Fibroblast of pulmonary artery (primary cell): ENCODE measurements at regions not wholly inside any gene's neighbourhood (a gene's known extent, or its start where the extent isn't known, plus 50 kb on each side); places are given as distances from the start of the nearest gene placed in this dataset.

Experiments
- DNase-seq: peaks from one replicate; pipeline ENCODE4 v3.0.0-alpha.2; 2010; ENCODE audit warnings: low read depth
- H3K4me3 ChIP-seq: replicated peaks from 2 replicates; pipeline ENCODE4 v1.5.1; 2011; ENCODE audit warnings: low read depth, mild to moderate bottlenecking, control low read depth, low read length, moderate library complexity
- TF ChIP-seq, protein P1 (sequence below): IDR thresholded peaks from 2 replicates; pipeline ENCODE4 v1.5.1; 2011; ENCODE audit warnings: mild to moderate bottlenecking, control low read depth, low read length, inconsistent platforms; ENCODE audit errors: missing control alignments

DNA sequence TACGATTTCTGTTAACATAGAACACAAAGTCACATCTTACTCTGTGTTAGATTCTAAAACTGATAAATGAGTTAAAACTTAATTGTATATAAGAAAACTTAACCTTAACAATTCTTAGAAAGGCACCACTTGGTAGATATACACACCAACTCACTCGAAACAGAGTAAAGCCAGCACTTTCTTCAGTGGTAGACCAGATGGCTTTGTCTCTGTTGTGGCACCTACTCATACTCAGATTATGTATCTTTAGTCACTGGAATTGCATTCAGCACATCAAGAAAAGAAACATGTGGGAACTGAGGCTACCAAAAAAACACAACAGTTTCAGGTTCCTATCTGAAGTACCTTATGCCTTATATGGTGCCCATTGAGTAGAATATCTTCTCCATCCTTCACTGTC, 192.5 kb downstream of the ZNF608 start:
- TF ChIP-seq, protein P1, sequence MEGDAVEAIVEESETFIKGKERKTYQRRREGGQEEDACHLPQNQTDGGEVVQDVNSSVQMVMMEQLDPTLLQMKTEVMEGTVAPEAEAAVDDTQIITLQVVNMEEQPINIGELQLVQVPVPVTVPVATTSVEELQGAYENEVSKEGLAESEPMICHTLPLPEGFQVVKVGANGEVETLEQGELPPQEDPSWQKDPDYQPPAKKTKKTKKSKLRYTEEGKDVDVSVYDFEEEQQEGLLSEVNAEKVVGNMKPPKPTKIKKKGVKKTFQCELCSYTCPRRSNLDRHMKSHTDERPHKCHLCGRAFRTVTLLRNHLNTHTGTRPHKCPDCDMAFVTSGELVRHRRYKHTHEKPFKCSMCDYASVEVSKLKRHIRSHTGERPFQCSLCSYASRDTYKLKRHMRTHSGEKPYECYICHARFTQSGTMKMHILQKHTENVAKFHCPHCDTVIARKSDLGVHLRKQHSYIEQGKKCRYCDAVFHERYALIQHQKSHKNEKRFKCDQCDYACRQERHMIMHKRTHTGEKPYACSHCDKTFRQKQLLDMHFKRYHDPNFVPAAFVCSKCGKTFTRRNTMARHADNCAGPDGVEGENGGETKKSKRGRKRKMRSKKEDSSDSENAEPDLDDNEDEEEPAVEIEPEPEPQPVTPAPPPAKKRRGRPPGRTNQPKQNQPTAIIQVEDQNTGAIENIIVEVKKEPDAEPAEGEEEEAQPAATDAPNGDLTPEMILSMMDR, result no peak
- no peak for DNase-seq
- no peak overlapping the region for H3K4me3 ChIP-seq

DNA sequence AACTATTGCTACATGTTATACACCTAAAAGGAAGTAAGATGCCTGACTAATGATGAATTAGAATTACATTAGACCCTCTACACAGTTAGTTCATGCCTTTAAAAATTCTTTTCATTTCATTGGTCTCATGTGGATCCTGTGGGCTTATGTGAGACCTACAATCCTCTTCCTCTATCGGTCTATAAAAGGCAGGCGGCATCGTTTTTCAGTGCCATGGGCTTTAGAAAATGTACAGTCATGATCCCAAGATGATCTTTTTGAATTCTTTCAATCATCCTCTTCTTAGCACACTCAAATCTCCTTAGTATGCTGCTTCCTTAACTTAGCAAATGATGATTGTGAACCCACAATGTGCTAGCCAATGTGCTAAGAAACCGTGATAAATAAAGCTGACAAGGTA, 193.9 kb downstream of the ZNF608 start:
- DNase-seq, result no peak
- H3K4me3 ChIP-seq, result no peak overlapping the region
- TF ChIP-seq, protein P1, result no peak

DNA sequence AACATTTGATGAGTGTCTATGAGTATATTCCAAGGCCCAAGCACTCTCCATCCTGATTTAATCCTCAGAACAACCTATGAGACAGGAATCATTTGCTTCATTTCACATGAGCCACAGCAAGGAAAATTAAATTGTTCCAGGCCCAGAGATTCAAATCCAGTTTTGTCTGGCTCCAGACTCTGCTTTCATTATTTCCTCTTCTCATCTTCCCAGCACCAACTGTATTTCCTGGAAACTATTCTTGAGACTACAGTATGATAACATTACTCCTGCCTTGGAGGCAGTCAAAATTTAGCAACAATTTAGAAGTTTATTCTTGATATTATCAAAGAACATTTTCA, 194.5 kb downstream of the ZNF608 start:
- DNase-seq, result no peak
- no peak overlapping the region for H3K4me3 ChIP-seq
- TF ChIP-seq, protein P1, result no peak

DNA sequence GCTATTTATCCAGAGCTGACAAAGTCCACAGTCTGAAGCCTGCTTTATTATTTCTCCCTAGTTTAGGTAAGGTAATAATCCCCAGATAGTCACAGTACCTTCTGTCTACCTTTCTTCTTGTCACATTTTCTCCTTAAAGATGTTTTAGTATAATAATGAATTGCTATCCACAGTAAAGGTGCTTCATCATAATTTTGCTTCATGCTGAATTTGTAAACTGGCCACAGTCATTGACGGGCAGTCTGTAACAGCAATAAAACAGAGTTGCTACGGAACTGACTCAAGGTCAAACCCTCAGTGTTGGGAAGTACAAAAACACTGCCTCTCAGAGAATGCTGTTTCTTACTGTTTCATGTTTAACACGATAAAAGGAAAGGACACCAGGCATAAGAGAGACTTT, 195.7 kb downstream of the ZNF608 start:
- DNase-seq, result no peak
- TF ChIP-seq, protein P1, result no peak
- H3K4me3 ChIP-seq, result no peak overlapping the region

DNA sequence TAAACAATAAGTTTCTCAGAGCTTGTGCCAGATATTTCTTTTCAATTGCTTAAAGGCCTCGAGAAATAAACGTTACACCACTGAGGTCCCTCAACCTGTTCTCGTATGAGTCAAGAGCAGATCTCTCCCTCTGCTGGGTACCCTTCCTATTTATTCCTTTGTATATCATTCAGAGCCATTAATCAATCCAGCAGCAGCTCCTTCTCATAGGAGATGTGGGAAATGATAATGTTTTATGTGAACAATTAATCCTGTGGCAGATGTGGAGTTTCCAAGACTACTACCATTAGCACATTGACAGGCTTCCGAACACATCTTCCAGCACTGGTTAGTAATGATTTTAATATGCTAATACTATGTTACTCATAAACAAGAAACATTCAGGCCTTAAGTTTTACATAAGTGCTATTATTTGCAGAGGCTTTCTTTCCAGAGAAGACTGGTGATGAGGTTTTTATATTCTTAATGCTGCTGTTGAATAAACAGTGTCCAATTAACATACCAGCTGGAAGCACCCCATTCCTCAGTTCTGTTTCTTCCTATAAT, 196.5 kb downstream of the ZNF608 start:
- no peak for DNase-seq
- no peak overlapping the region for H3K4me3 ChIP-seq
- TF ChIP-seq, protein P1, result no peak

DNA sequence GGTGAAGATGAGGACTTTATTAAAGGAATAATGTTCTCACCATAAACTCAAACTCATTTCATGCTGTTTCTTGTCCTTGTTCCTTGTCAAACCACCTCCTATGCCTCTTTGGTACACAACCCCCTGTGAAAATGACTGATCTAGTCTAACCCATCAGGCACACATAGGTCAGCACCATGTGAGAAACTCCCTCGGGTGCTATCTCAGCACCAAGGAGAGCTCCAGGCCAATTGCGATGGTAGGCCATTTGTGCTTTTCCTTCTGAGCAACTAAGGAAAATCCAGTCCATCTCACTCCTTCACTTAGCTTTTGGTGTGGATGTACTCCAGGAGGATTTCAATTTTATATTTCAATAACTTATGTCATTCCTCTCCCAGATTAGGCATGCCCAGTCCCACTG, 199.8 kb downstream of the ZNF608 start:
- TF ChIP-seq, protein P1, result no peak
- peak; percentile 55 for DNase-seq
- H3K4me3 ChIP-seq, result no peak overlapping the region

DNA sequence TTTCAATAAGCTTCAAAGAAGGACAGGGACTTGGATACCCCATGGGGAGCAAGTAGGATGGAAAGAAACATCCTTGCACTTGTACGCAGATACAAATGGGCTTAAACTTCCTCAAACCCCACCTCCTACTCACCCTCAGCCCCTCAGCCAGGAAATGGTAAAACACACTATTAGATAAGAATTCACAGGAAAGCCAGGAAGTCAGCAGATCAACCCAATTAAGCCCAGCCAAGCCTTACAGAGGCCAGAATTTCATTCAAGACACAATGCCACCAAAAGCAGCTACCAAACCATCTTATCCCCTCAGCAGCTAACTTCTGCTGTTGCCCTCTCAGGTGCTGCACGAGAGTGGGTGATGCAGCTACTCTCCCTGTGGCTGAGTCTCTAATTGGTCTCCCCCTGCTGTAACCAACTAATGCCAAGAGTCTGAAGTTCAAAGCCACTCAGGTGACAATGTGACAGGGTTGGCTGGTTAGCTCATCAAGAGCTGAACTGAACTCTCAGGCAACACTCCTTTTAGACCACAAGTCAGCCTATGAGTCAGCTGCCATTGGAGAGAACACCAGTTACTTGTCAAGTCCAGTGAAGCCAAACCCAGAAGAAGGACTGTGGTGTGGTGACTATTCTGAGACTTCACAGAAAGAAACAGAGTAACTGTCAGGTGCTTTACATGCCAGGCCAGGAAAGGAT, 201.9 kb downstream of the ZNF608 start:
- no peak overlapping the region for H3K4me3 ChIP-seq
- DNase-seq, result no peak
- TF ChIP-seq, protein P1, result no peak
